Calu3 (cell line): ENCODE measurements at regions not wholly inside any gene's neighbourhood (a gene's known extent, or its start where the extent isn't known, plus 50 kb on each side); places are given as distances from the start of the nearest gene placed in this dataset.

Source experiments
- BruUV-seq: library from RNA; stranded (reverse); fragments of 400-500 nt; replicated peaks from 2 replicates; lab custom pipeline; 2021; lab: Mats Ljungman, UMichigan
- CTCF ChIA-PET: fragments of 300-600 bp; sonication (Branson Sonifier 250); formaldehyde crosslinking; loops from one replicate; lab custom pipeline; 2022; ENCODE audit warnings: antibody characterized with exemption; lab: Charles Lee
- DNase-seq: peaks from one replicate; pipeline ENCODE4 v3.0.0; 2022
- H3K27ac Mint-ChIP-seq: one replicate; pipeline ENCODE4 v1.8.0; 2022; ENCODE audit warnings: mixed read lengths; ENCODE audit not compliant: unreplicated experiment
- H3K27me3 Mint-ChIP-seq: one replicate; pipeline ENCODE4 v1.8.0; 2022; ENCODE audit warnings: mixed read lengths; ENCODE audit not compliant: unreplicated experiment
- H3K36me3 Mint-ChIP-seq: one replicate; pipeline ENCODE4 v1.8.0; 2022; ENCODE audit warnings: mild to moderate bottlenecking, moderate library complexity, mixed read lengths; ENCODE audit not compliant: insufficient read depth, unreplicated experiment
- H3K4me1 Mint-ChIP-seq: one replicate; pipeline ENCODE4 v1.8.0; 2022; ENCODE audit warnings: mild to moderate bottlenecking, low read depth, mixed read lengths; ENCODE audit not compliant: unreplicated experiment
- H3K4me3 Mint-ChIP-seq: one replicate; pipeline ENCODE4 v1.8.0; 2022; ENCODE audit warnings: mild to moderate bottlenecking, low read depth, moderate library complexity, mixed read lengths; ENCODE audit not compliant: unreplicated experiment
- H3K9me3 Mint-ChIP-seq: one replicate; pipeline ENCODE4 v1.8.0; 2022; ENCODE audit warnings: low read depth, mixed read lengths; ENCODE audit not compliant: unreplicated experiment
- intact Hi-C: fragments of 100-400 bp; cut with micrococcal nuclease; formaldehyde crosslinking; loops from one replicate; pipeline ENCODE4 v1.10.0; 2022; ENCODE audit not compliant: unreplicated experiment
- TF ChIP-seq, protein P1 (sequence below): fragments of 200-600 bp; IDR thresholded peaks from one replicate; pipeline ENCODE4 v1.8.0; 2022; ENCODE audit warnings: antibody characterized with exemption; ENCODE audit not compliant: unreplicated experiment

DNA sequence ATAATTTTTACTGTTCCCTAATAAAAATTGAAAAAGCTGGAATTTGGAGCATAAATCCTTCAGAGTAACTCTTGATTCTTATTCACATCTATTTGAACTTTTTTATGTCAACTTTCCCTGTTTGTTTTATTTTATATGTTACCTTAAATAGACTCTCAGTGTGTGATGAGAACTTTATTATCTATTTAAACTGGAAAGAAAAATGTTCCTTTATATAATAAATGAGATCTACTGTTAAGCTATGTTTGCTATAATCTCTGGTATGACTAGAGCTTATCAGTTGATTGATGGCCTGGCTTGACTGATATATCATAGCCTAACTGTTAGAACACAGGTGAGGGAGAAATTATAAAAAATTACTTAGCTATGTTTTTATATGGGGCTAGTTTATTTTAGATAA is 330.6 kb upstream of the EPHA6 start:
- H3K9me3 Mint-ChIP-seq, result no peaks in the 10 kb centered on the region
- no peaks in the 10 kb centered on the region for H3K36me3 Mint-ChIP-seq
- no TSS peak for BruUV-seq
- no peak overlapping the region for H3K4me3 Mint-ChIP-seq
- no peaks in the 10 kb centered on the region for H3K4me1 Mint-ChIP-seq
- no peak for DNase-seq
- no peak overlapping the region for H3K27ac Mint-ChIP-seq
- no peaks in the 10 kb centered on the region for H3K27me3 Mint-ChIP-seq
- CTCF ChIA-PET, result no interaction called here
- intact Hi-C loops, result no loop called here
- TF ChIP-seq, protein P1, sequence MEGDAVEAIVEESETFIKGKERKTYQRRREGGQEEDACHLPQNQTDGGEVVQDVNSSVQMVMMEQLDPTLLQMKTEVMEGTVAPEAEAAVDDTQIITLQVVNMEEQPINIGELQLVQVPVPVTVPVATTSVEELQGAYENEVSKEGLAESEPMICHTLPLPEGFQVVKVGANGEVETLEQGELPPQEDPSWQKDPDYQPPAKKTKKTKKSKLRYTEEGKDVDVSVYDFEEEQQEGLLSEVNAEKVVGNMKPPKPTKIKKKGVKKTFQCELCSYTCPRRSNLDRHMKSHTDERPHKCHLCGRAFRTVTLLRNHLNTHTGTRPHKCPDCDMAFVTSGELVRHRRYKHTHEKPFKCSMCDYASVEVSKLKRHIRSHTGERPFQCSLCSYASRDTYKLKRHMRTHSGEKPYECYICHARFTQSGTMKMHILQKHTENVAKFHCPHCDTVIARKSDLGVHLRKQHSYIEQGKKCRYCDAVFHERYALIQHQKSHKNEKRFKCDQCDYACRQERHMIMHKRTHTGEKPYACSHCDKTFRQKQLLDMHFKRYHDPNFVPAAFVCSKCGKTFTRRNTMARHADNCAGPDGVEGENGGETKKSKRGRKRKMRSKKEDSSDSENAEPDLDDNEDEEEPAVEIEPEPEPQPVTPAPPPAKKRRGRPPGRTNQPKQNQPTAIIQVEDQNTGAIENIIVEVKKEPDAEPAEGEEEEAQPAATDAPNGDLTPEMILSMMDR, result no peak

DNA sequence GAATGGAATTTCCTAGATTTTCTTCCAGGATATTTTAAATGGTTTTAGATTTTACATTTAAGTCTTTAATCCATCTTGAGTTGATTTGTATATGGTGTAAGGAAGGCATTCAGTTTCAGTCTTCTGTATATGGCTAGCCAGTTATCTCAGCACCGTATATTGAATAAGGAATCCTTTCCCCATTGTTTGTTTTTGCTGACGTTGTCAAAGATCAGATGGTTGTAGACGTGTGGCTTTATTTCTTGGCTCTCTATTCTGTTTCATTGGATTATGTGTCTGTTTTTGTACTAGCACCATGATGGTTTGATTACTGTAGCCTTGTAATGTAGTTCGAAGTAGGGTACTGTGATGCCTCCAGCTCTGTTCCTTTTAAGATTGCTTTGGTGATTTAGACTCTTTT is 325.7 kb upstream of the EPHA6 start:
- intact Hi-C loops, result no loop called here
- BruUV-seq, result no TSS peak
- no peak overlapping the region for H3K4me3 Mint-ChIP-seq
- TF ChIP-seq, protein P1, result no peak
- no peak for DNase-seq
- H3K36me3 Mint-ChIP-seq, result no peaks in the 10 kb centered on the region
- H3K9me3 Mint-ChIP-seq, result no peaks in the 10 kb centered on the region
- H3K4me1 Mint-ChIP-seq, result no peaks in the 10 kb centered on the region
- no peak overlapping the region for H3K27ac Mint-ChIP-seq
- CTCF ChIA-PET, result no interaction called here
- no peaks in the 10 kb centered on the region for H3K27me3 Mint-ChIP-seq

DNA sequence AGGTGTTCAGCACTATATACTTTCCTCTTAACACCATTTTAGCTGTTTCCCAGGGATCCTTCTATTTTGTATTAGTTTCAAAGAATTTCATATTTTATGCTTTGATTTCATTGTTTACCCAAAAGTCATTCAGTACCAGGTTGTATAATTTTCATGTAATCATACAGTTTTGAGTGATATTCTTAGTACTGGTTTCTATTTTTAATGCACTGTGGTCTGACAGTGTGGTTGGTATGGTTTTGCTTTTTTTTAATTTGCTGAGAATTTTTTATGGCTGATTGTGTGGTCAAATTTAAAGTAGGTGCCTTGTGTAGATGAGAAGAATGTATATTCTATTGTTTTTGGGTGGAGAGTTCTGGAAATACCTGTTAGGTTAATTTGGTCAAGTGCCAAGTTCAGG is 323.4 kb upstream of the EPHA6 start:
- no peaks in the 10 kb centered on the region for H3K27me3 Mint-ChIP-seq

DNA sequence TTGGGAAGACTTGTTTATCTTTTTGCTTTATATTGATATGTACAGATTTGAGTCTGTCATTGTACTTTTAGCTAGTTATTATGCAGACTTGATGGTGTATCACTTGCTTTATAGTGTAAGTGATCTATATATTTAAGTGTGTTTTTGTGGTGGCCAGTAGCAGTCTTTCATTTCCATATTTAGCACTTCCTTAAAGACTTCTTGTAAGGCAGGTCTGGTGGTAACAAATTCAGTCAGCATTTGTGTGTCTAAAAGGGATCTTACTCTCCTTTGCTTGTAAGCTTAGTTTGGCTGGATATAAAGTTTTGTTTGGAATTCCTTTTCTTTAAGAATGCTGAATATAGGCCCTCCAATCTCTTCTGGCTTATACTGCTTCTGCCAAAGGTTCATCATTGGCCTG is 322.5 kb upstream of the EPHA6 start:
- intact Hi-C loops, result no loop called here
- H3K27ac Mint-ChIP-seq, result no peak overlapping the region
- H3K4me1 Mint-ChIP-seq, result no peaks in the 10 kb centered on the region
- peaks cover 6% of the 10 kb centered on the region for H3K9me3 Mint-ChIP-seq
- TF ChIP-seq, protein P1, result no peak
- no peak for DNase-seq
- BruUV-seq, result no TSS peak
- no peaks in the 10 kb centered on the region for H3K36me3 Mint-ChIP-seq
- no peaks in the 10 kb centered on the region for H3K27me3 Mint-ChIP-seq
- no peak overlapping the region for H3K4me3 Mint-ChIP-seq
- CTCF ChIA-PET, result no interaction called here

More for the DNA sequence above, 323.4 kb upstream of the EPHA6 start:
- Mint-ChIP-seq H3K9me3 (peaks cover 3% of the 10 kb centered on the region), H3K4me1 (no peaks in the 10 kb centered on the region), H3K4me3 (no peak overlapping the region), H3K27ac (no peak overlapping the region), H3K36me3 (no peaks in the 10 kb centered on the region)
- CTCF ChIA-PET, result no interaction called here
- BruUV-seq, result no TSS peak
- TF ChIP-seq, protein P1, result no peak
- DNase-seq, result no peak
- intact Hi-C loops, result no loop called here
